HG02885 (cell line): ENCODE measurements at regions not wholly inside any gene's neighbourhood (a gene's known extent, or its start where the extent isn't known, plus 50 kb on each side); places are given as distances from the start of the nearest gene placed in this dataset.

Experiments
- ATAC-seq: cut with Tn5 transposase; IDR thresholded peaks from one replicate; pipeline ENCODE4 v1.9.1; 2021; ENCODE audit warnings: mild to moderate bottlenecking; ENCODE audit not compliant: unreplicated experiment, poor library complexity

GRCh38 chr2:5253263-5253662 is 438.9 kb upstream of the SOX11 start:
- no peak for ATAC-seq

GRCh38 chr2:5254791-5255332 is 437.3 kb upstream of the SOX11 start:
- no peak for ATAC-seq

GRCh38 chr2:5263291-5263690 is 428.9 kb upstream of the SOX11 start:
- ATAC-seq = no peak

GRCh38 chr2:5264361-5264760 is 427.8 kb upstream of the SOX11 start:
- no peak for ATAC-seq

GRCh38 chr2:5285061-5285460 is 407.1 kb upstream of the SOX11 start:
- no peak for ATAC-seq

GRCh38 chr2:5285872-5286769 is 406.1 kb upstream of the SOX11 start:
- ATAC-seq = no peak

- ATAC-seq = no peak
Measured at GRCh38 chr2:5287558-5288334, 404.4 kb upstream of the SOX11 start.

GRCh38 chr2:5290900-5291546 is 401.2 kb upstream of the SOX11 start:
- ATAC-seq = no peak

GRCh38 chr2:5304640-5305039 is 387.5 kb upstream of the SOX11 start:
- ATAC-seq = no peak

GRCh38 chr2:5315041-5315440 is 377.1 kb upstream of the SOX11 start:
- ATAC-seq = no peak

- no peak for ATAC-seq
Measured at GRCh38 chr2:5315512-5315911, 376.7 kb upstream of the SOX11 start.

GRCh38 chr2:5316001-5316490 is 376.1 kb upstream of the SOX11 start:
- no peak for ATAC-seq

GRCh38 chr2:5319493-5319892 is 372.7 kb upstream of the SOX11 start:
- ATAC-seq = no peak

- ATAC-seq = no peak
Measured at GRCh38 chr2:5322396-5322795, 369.8 kb upstream of the SOX11 start.

GRCh38 chr2:5325523-5325922 is 366.7 kb upstream of the SOX11 start:
- ATAC-seq = no peak

- ATAC-seq = no peak
Measured at GRCh38 chr2:5328826-5329225, 363.4 kb upstream of the SOX11 start.

GRCh38 chr2:5329763-5330162 is 362.4 kb upstream of the SOX11 start:
- ATAC-seq = no peak

- ATAC-seq = no peak
Measured at GRCh38 chr2:5330961-5331360, 361.2 kb upstream of the SOX11 start.

GRCh38 chr2:5332925-5333324 is 359.3 kb upstream of the SOX11 start:
- no peak for ATAC-seq

- no peak for ATAC-seq
Measured at GRCh38 chr2:5339473-5339872, 352.7 kb upstream of the SOX11 start.
